HG02943 (cell line): ENCODE measurements at regions not wholly inside any gene's neighbourhood (a gene's known extent, or its start where the extent isn't known, plus 50 kb on each side); places are given as distances from the start of the nearest gene placed in this dataset.
"Not testable (repeated sequence)": the region's sequence is repeated elsewhere in the genome, so short reads cannot be mapped to it uniquely, and the experiment has no call there.

Experiments used
- ATAC-seq: cut with Tn5 transposase; IDR thresholded peaks from one replicate; pipeline ENCODE4 v1.9.1; 2021; ENCODE audit warnings: mild to moderate bottlenecking, low read depth, moderate library complexity; ENCODE audit not compliant: unreplicated experiment

DNA sequence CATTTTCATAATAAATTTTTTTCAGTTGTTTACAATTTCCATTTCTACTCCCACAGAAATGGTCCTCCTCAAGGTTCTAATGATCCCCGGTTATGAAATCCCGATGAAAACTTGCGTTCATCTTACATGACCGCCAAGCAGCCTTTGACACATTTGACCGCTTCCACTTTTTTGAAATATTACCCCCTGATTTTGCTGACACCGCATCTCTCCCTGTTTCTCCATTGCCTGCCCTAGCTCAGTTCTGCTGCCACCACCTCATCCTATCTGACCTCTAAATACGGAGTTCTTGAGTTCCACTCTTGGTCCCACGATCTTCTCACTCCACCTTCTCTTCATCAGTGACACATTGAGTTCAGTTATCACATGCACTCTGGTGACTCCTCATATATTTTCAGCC is 74.1 kb downstream of the SLC35B3 start:
- ATAC-seq, result no peak

DNA sequence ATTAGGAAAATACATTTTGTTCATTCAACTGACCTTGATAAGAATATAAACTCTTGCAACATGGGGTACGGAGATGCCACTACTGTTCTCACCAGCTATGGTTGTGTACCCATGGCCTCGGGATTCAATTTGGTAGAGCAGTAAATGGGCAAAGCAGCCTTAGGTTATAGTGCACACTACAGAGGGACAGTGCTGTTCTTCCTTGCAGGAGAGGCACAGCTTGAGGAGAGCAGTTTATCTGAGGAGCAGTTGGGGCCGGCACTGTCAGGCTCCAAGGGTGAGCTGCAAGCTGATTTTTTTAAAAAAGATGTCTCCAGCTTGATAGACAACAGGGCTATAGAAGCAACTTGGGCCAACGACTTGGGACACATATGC is 82.4 kb downstream of the SLC35B3 start:
- ATAC-seq, result no peak

DNA sequence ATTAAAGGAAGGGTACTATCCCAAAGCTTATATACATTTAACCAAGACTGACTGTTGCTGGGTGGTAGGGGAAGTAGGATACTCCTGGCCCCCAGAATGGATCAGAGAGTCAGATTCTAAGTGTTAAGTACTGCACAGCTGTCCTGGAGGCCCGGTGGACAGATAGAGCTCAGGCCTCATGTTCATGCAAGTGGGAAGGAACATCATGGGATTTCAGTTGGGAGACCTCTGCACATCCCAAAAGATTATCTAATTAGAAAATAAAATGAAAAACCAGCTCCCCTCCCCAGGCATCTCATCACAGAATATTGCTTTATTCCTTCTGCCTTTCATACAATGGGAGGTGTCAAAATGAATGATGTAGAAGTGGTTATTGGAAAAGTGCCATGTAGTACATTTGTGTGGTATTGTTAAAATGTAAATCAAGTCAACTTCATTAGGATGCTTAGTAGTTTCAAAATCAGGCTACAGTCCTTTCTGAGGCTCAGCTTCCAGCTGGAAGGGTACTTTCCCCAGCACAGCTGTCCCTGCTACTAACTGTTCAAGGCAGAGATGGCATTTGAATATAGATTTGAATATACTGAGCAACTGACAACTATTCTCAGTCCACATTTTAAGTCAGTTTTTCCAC is 82.9 kb downstream of the SLC35B3 start:
- ATAC-seq, result no peak

DNA sequence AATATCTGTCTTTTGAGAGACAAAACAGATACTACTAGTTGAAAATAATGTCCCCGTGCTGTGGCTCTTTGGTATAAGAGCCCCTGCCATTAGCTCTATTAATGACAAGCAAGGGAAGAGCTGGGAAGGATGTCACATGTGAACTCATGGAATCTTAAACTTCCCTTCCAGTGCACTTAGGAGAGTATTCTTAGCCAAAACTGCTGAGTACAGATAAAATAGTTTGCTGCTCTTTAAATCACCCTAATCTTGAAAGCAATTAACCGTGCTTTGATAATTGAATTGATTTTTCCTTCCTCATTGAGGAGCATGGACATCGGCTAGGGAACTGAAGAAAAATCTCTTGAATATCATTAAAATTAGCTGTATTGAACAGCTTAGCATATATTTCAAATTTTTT is 91.7 kb downstream of the SLC35B3 start:
- no peak for ATAC-seq

DNA sequence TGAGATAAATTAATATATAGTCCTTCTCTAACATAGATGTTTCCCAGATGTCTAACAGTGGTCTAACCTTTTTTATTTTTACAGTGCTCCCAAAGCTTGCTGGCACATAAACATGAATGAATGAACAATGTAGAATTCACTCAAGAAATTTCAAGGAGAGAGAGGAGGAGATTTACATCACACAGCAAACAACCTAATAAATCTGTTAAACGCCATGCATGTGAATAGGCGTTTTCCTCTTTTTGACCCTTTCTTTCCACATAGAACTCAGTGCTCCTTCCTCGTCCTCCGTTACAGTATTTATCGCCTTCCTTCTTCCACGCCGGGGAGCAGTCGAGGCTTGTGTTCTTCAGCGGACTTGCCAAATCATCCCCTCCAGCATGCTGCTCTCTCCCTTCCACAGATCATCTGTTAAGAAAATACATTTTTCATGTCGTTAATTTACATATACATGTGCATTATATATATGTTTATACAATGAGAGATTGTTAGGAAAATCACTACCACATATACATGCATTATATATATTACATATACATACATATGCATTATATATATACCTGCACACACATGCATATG is 93.0 kb downstream of the SLC35B3 start:
- ATAC-seq, result no peak

DNA sequence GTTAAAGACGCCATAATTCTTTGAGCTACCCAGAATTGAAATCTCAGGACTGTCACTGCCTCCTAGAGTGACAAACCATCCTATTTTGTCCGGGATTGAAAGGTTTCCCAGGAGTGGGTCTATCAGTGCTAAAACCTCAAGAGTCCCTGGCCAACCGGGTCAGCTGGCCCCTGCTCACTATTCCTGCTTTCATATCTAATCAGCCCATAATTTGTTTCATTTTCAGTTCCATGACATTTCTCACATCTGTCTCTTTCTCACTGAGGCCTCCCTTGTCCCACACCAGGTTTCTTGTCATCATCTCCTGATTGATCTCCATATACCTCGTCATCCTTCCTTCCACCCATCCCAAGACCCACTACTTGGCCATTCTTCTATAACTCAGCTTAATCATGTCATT is 98.2 kb downstream of the SLC35B3 start:
- ATAC-seq, result no peak

DNA sequence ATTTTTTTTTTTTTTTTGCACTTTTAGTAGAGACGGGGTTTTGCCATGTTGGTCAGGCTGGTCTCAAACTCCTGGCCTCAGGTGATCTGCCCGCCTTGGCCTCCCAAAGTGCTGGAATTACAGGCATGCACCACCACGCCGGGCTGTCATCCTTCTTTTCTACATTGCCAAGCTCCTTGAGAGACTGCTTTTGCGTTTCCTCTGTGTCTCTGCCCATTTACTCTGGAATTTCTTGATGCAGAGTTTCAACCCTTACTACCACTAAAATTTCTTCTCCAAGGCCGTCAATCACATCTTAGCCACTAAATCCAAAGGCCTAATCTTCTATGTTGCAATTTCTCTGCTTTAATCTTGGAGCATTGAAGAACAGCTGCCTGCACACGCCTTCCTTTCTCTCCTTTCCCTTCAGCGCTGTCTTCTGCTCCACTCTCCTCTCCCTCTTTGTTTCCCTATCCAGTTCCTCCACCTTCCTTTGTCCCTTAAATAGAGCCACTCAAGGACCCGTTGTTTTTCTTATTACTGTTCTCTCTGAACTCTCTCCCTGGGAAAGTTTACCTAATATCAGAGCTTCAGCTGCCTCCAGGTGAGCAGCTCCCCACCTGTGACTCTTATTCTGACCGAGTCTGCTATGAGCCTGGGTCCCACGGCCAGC is 98.8 kb downstream of the SLC35B3 start:
- ATAC-seq, result no peak

DNA sequence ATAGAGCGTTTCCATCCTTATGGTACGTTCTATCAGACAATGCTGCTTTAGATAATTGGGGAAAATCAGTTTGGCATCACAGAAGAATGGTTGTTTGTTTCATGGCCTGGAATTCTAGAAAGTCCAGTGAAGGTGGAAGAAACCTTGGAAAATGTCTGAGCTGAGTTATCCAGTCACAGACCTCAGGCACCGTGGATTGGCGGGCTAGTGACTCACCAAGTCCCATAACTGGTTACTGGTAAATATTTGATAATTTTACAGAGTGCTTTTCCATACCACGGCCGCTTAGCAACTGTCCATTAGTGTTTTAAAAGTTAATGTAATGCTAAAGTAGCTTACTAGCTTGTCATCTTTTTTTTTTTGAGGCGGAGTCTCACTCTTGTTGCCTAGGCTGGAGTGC is 99.4 kb downstream of the SLC35B3 start:
- no peak for ATAC-seq

DNA sequence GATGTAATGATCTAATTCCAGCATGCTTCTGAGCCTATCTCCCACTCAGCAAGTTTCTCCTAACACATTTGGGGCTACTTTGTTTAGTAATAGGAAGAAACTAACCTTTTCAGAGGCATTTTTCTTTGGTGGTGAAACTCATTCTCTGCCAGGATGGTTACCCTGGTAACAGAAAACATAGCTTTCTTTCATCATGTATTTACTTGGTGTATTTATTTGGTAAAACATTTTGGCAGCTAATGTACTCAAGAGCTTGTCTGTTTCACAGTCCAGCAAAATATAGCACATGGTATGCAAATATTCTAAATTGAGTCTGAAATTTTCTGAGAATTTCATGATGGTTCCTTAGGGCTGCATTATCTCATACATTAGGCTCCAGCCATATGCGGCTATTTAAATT is 100.0 kb downstream of the SLC35B3 start:
- no peak for ATAC-seq

DNA sequence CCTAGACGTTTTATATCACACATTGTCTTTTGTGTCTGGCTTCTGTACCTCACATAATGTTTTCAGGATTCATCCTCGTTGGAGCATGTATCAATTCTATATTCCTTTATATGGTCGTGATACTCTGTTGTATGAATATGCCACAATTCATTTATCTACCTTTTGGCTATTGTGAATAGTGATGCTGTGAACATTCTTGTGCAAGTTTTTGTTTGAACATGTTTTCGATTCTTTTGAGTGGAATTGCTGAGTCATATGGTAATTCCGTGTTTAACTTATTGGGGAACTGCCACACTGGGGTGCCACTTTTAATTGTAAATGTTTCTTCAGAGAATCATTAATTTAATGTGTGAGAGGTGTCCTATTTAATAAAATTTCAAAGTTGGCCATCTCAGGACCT is 101.2 kb downstream of the SLC35B3 start:
- ATAC-seq, result no peak

DNA sequence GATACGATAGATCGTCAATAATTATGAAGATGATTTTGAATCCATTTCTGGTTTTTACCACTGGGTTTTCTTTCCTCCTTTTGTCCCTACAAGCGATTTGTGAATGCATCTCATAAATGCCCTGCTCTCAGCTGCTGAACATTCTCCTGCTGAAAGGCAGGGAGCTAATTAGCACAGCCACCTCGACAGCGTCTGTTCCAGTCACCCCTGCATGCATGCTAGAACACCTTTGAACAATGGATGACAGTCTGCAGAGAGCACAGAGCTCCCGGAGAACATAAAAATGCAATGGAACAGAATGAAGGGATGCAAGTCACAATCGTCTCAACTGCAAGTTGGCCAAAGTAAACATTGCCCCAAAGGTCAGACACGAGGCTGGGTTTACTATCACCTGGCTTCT is 105.8 kb downstream of the SLC35B3 start:
- no peak for ATAC-seq

DNA sequence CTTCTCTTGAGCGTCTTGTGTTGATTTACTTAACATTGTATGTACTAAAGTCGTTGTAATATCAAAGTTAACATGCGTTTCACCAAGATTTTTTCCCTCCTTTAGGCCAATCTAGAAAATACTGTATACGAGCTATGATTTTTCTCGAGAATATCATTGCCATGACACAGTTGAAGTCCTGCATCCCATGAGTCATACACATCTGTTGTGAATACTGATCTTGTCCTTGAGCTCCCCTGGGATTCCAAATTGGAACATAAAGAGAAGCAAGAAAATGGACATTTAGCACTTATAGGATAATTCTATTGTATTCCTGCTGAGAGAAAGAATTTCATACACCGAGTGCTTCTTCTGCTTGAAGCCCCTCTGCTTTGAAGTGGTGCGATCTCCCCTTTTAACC is 109.6 kb downstream of the SLC35B3 start:
- no peak for ATAC-seq

DNA sequence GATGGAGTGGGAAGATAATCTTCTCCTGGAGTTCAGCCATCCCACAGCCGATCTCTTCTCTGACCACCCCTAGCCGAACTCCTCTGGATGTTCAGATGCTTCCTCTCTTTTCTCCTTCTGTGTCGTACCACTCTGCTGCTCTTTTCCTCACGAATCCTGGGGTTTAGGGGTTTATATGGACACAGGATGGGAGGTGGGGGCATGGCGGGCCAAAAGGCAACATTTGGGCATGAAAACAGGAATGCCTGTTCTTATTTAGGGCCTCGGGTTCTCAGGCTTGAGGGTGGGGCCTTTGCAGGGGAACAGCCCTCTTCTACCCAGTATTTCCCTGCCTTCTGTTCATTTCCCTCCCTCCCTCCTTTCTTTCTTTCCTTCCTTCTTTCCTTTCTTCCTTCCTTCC is 112.7 kb downstream of the SLC35B3 start:
- ATAC-seq, result no peak

DNA sequence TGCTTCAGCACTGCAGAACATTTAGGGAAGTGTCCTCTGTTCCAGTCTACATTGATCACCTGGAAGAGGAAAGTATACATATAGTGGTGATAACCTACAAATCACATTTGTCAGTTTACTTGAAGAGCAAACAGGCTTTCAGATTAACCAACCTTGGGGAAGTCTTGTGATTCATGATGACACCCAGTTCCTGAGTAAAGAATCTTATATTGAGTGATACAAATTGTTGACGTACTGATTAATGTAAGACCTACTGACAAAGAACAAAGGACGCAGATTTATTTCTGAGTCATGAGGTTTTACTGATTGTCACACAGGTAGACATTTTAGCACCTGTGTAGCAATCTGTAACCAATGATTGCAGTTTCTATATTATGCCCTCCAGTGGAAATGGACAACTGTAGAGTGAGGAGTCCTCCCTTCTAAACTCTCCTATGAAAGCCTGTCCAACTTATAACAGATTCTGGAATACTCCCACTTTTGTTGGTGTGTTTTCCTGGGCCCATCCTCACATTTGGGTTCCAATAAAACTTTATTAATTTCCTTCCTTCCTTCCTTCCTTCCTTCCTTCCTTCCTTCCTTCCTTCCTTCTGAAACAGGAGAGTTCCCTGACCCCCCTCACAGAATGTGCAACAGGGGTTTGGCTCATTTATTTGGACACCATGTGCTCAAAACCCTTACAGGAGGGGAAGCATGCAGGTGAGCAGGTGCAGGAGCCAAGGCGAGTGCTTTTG is 113.5 kb downstream of the SLC35B3 start:
- ATAC-seq, result no peak

DNA sequence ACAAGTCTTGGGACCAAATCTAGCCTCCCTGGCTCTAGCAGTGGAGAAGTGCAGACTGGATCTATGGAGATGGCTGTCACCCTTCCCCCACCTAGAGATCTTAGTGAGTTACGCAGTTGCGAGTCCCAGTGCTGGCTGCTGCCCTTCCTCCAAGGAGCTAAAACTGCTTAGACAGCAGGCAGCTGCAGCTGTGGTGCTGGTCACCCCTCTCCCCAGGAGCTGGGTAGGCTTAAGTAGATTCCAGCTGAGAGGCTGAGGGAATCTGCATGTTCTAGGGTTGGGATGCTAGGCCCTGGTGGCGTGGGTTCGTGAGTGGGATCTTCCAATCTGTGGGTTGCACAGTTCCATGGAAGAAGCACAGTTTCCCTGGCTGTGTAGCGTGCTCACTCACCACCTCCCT is 120.2 kb downstream of the SLC35B3 start:
- ATAC-seq, result no peak

DNA sequence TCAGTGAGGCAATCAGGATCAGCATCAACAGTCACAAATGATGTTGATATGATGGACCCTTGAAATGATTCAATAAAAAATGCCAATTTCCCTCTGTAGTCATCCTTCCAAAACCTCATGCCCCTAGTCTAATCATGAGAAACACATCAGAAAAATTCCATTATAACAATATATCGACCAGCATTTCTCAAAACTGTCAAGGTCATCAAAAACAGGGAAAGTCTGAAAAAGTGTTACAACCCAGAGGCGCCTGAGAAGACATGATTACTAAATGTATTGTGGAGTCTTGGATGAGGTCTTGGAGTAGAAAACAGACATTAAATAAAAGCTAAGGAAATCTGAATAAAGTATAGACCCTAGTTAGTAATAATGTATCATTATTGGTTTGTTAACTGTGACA is 133.8 kb downstream of the SLC35B3 start:
- no peak for ATAC-seq

DNA sequence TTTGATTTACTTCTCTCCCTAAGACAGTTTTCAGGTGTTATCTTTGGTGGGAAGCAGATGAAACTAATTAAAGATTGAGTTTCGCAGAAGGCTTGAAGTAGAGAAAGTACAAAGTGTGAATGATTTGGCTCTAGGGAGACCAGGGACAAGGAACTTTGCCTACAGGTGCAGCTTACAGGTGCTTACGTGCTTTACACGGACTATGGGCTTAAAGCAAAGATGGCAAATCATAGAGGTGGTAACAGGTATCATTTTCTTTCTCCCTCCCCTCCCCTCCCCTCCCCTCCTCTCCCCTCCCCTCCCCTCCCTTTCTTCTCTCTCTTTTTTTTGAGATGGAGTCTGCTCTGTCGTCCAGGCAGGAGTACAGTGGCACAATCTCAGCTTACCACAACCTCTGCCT is 136.3 kb downstream of the SLC35B3 start:
- no peak for ATAC-seq

DNA sequence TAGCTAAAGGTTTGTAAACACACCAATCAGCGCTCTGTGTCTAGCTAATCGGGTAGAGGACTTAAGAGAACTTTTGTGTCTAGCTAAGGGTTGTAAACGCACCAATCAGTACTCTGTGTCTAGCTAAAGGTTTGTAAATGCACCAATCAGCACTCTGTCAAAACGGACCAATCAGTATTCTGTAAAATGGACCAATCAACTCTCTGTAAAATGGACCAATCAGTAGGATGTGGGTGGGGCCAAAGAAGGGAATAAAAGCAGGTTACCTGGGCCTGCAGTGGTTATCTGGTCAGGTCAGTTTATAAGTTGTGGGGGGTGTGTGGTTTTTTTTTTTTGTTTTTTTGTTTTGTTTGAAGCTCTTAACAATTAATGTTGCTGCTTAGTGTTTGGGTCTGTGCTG is 152.4 kb downstream of the SLC35B3 start:
- ATAC-seq, result not testable (repeated sequence)

DNA sequence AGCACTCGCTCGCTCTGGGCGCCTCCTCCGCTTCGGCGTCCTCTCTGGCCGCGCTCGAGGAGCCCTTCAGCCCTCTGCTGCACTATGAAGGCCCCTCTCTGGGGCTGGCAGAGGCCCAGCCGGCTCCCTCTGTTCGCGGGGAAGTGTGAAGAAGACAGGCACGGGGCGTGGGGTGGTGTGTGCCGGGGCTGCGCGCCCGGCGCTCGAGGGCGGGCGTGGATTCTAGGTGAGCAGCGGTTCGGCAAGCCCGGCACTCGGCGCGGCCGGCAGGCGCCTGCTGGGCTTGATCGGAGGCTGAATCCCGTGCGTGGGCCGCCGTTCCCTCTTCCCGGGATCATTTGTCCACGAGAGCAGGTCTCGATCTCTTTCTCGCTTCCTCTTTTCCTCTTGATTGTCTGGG is 153.0 kb downstream of the SLC35B3 start:
- no peak for ATAC-seq

DNA sequence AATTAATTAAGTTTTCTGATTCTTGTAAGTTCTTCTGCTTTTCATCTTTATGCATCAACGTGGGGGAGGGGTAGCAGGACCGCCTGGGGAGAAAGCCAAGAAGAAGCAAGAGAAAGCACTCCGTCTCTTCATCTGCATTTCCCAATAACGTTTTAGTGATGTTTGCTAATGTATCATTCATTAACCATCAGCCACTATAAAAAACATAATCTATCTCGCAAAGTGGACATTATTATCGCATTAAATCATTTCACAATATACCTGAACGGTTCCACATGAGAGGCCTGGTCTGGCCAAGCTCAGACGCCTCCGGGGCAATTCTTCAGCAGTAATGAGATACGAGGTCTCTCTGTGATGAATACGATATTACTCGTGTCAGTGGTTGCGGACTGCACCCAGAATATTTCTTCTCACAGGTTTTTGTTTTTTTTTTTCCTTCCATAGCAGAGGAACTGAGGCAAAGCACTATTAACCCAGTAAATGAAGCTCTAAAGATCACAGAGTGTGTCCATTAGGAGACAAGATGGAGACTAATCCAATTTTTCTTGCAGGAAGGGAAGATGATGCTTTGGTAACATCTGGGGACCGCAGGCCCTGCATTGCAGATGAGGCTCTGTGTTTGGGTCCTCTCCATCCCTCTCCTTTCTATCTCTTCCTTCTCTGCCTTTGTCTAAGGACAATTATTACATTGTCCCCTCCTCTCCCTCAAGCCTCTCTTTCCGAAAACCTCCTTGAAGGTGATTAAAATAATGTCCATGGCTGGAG is 156.1 kb downstream of the SLC35B3 start:
- no peak for ATAC-seq

DNA sequence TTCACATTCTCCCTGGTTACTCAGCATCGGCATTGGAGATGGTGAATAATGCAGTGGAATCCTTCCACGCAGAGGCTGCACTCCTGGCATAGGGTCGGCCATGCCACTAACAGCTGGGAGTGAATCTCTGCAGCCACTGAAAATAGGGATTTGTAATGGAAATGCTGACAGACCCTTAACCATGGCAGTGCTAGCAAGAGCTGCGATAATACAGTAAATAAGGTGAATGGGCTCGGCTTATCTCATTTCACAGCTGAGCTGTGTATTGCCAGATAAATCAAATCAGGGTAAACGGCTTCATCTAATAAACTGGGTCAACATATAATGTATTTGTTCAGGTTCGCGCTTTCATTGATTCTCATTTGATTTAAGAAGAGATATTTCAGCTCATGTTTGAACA is 156.8 kb downstream of the SLC35B3 start:
- ATAC-seq, result no peak
